Stomach (tissue), 8 donors: ENCODE measurements at regions not wholly inside any gene's neighbourhood (a gene's known extent, or its start where the extent isn't known, plus 50 kb on each side); places are given as distances from the start of the nearest gene placed in this dataset.

Experiments
- DNase-seq, 2 donors: peaks; one replicate each; pipeline versions ENCODE4 v3.0.0 to v3.0.0-alpha.2; 2013 to 2019
- H3K27ac ChIP-seq, 5 donors: fragments of 200-600 bp in 4 of 5; sonication (generic) in 4 of 5; one replicate each; pipeline ENCODE4 v1.5.1; 2013 to 2019; ENCODE audit warnings: mild to moderate bottlenecking in 1 of 5, moderate library complexity in 1 of 5
- H3K27me3 ChIP-seq, 3 donors: fragments of 200-600 bp; sonication (generic); one replicate each; pipeline ENCODE4 v1.5.1; 2017 to 2019; ENCODE audit warnings: mixed run types in 1 of 3
- H3K36me3 ChIP-seq, 4 donors: fragments of 200-600 bp; sonication (generic); 1 replicate in 3 of 4; 2 replicates in 1 of 4; pipeline ENCODE4 v1.5.1; 2016 to 2019
- H3K4me1 ChIP-seq, 4 donors: fragments of 200-600 bp; sonication (generic); one replicate each; pipeline ENCODE4 v1.5.1; 2016 to 2019
- H3K4me3 ChIP-seq, 4 donors: fragments of 200-600 bp; sonication (generic) in 3 of 4; one replicate each; pipeline ENCODE4 v1.5.1; 2016 to 2019; ENCODE audit warnings: mild to moderate bottlenecking in 1 of 4
- H3K9me3 ChIP-seq, 4 donors: fragments of 200-600 bp; sonication (generic); one replicate each; pipeline ENCODE4 v1.5.1; 2016 to 2019
- EP300 ChIP-seq: sonication (generic); formaldehyde crosslinking; IDR thresholded peaks from one replicate; pipeline ENCODE4 v1.6.1; 2017; ENCODE audit warnings: antibody characterized with exemption
- POLR2A ChIP-seq, 4 donors: fragments of 450-650 bp; IDR thresholded peaks; one replicate each; pipeline ENCODE4 v1.6.1; 2016; ENCODE audit warnings: antibody characterized with exemption in 4 of 4, control low read depth in 2 of 4, mild to moderate bottlenecking in 1 of 4, moderate library complexity in 1 of 4
- POLR2AphosphoS5 ChIP-seq, 3 donors: sonication (generic); formaldehyde crosslinking; IDR thresholded peaks; one replicate each; pipeline ENCODE4 v1.6.1; 2016; ENCODE audit warnings: antibody characterized with exemption in 3 of 3
- WGBS, 5 donors: extraction: QIAGEN DNeasy Blood & Tissue Kit in 3 of 5; methylation state at CpG; one replicate each; pipeline versions ENCODE4 v1.1.5 to v1.1.7; 2013 to 2018; 5-methylcytosine and 5-hydroxymethylcytosine counted together
- intact Hi-C: fragments of 100-400 bp; cut with DNase I; formaldehyde crosslinking; loops from one replicate; pipeline ENCODE4 v1.15.1; 2023; ENCODE audit warnings: low total_unique reads
- TF ChIP-seq, protein P1 (sequence below), 7 experiments: fragments of 450-650 bp in 4 of 7; fragments of 200-600 bp in 3 of 7; sonication (generic) in 3 of 7; IDR thresholded peaks; one replicate each; pipeline ENCODE4 v1.5.1; 2016 to 2019; ENCODE audit warnings: antibody characterized with exemption in 7 of 7, control low read depth in 2 of 7, mild to moderate bottlenecking in 1 of 7
- donor health status: healthy with polysubstance abuse.
- donor health status: Bipolar disorder and iron deficiency.
- donor health status: healthy.

DNA sequence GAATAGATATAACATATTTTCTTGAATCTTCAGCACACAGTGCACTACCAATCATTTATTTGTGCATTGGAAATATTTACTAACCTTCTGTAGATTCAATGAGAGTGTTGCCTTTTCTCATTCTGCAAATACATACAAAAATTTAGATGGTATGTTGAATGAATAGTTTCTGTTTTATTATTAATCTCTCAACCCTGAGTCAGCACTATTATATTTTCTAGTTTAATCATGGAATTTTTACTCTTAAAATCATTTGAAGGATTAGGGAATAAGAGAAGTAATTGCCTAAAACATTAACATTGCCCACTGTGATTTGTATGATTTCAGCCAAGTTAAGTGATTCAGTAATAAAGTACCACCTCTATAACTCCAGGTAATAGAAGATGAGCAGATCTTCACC lies 370.2 kb upstream of the CDH7 start:
- no peaks in the 10 kb centered on the region for H3K36me3 ChIP-seq
- DNase-seq = no peak
- H3K9me3 ChIP-seq = peaks cover 0 to 13% (median 11%) of the 10 kb centered on the region in 4 donors
- H3K4me1 ChIP-seq = no peaks in the 10 kb centered on the region
- no peak overlapping the region for H3K27ac ChIP-seq
- no peak overlapping the region for H3K4me3 ChIP-seq
- TF ChIP-seq POLR2AphosphoS5 (IDR thresholded peaks at IDR 0.05) = no peak
- no peak for TF ChIP-seq EP300
- intact Hi-C loops = no loop called here
- no peaks in the 10 kb centered on the region for H3K27me3 ChIP-seq

DNA sequence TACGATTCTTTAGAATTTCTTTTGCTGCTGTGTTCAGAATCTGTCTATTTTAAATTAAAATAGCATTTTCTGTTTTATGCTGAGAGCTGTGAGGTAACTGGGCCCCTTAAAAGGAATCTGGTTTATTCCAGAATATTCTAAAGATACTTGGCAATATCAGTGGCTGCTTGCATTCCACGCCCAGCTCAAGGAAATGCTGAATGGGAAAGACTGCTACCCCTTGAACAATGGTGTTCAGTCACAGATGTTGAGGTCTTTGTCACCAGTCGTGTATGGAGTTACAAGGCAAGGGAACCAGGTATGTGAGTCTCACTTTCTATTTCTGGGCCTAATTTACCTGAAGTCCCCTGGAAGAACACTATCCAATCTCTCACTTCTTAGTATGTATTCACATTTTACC lies 377.9 kb upstream of the CDH7 start:
- Histone ChIP-seq H3K9me3 (no peaks in the 10 kb centered on the region), H3K27ac (no peak overlapping the region), H3K36me3 (no peaks in the 10 kb centered on the region), H3K27me3 (no peaks in the 10 kb centered on the region), H3K4me3 (no peak overlapping the region), H3K4me1 (no peaks in the 10 kb centered on the region)
- no peak for DNase-seq
- TF ChIP-seq EP300 = no peak
- TF ChIP-seq POLR2AphosphoS5 (IDR thresholded peaks at IDR 0.05) = no peak
- no peak for TF ChIP-seq POLR2A (IDR thresholded peaks at IDR 0.05)
- TF ChIP-seq, protein P1, sequence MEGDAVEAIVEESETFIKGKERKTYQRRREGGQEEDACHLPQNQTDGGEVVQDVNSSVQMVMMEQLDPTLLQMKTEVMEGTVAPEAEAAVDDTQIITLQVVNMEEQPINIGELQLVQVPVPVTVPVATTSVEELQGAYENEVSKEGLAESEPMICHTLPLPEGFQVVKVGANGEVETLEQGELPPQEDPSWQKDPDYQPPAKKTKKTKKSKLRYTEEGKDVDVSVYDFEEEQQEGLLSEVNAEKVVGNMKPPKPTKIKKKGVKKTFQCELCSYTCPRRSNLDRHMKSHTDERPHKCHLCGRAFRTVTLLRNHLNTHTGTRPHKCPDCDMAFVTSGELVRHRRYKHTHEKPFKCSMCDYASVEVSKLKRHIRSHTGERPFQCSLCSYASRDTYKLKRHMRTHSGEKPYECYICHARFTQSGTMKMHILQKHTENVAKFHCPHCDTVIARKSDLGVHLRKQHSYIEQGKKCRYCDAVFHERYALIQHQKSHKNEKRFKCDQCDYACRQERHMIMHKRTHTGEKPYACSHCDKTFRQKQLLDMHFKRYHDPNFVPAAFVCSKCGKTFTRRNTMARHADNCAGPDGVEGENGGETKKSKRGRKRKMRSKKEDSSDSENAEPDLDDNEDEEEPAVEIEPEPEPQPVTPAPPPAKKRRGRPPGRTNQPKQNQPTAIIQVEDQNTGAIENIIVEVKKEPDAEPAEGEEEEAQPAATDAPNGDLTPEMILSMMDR (IDR thresholded peaks at IDR 0.05) = no peak
- intact Hi-C loops = no loop called here
- WGBS, 5 donors = 63 to 74% (median 68%) methylated on average over 3 of the region's 3 CpGs

DNA sequence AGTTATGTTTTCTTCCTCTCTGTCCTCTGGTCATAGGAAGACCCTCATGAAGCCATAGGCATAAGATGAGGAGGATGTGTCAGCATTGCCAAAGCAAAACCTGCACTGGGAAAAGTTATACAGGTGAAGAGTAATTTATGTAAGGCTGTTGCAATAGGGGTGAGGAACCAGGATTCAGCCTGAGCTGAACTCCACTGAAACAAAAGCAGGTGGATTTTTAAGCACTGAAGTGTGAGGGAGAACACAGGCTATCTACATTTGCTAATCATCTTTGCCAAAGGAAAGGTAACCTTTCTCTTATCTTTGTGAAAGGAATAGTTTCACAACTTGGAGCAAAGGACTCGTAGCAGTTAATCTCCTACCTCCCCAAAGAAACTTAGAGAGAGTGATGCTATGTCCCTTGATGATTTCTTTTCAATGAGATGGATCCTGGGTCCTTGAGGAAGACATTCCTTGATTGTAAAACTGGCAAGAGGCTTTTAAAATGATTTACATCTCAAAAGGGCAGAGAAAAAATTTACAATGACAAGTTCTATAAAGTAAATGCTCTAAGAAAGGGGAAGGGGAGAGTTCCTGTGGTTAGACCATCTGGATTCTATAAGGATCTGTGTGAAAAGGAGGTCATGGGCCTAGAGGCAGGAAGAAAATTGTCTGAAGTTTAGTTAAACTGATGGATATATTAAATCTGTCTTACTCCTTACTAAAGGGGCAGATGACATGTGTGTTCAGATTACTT lies 385.4 kb upstream of the CDH7 start:
- TF ChIP-seq POLR2AphosphoS5 (IDR thresholded peaks at IDR 0.05) (no peak), EP300 (no peak), POLR2A (IDR thresholded peaks at IDR 0.05) (no peak)
- TF ChIP-seq, protein P1 (IDR thresholded peaks at IDR 0.05) = no peak
- Histone ChIP-seq H3K4me3 (no peak overlapping the region), H3K9me3 (no peaks in the 10 kb centered on the region), H3K27me3 (no peaks in the 10 kb centered on the region), H3K27ac (no peak overlapping the region), H3K36me3 (no peaks in the 10 kb centered on the region), H3K4me1 (no peaks in the 10 kb centered on the region)
- WGBS, 5 donors = 0 to 55% (median 6%) methylated on average over 1 of the region's 1 CpG
- DNase-seq = no peak
- intact Hi-C loops = no loop called here

GRCh38 chr18:65363911-65364632 lies 386.7 kb upstream of the CDH7 start:
- intact Hi-C loops = no loop called here
- Histone ChIP-seq H3K27ac (no peak overlapping the region), H3K27me3 (no peaks in the 10 kb centered on the region), H3K9me3 (no peaks in the 10 kb centered on the region), H3K36me3 (no peaks in the 10 kb centered on the region), H3K4me1 (no peaks in the 10 kb centered on the region), H3K4me3 (no peak overlapping the region)
- 56 to 82% (median 72%) methylated on average over 4 of the region's 4 CpGs for WGBS, 5 donors
- TF ChIP-seq EP300 (no peak), POLR2A (IDR thresholded peaks at IDR 0.05) (no peak), POLR2AphosphoS5 (IDR thresholded peaks at IDR 0.05) (no peak)
- TF ChIP-seq, protein P1 (IDR thresholded peaks at IDR 0.05) = no peak
- no peak for DNase-seq

- Histone ChIP-seq H3K27me3 (no peaks in the 10 kb centered on the region), H3K27ac (no peak overlapping the region), H3K9me3 (no peaks in the 10 kb centered on the region), H3K36me3 (no peaks in the 10 kb centered on the region), H3K4me1 (no peaks in the 10 kb centered on the region), H3K4me3 (no peak overlapping the region)
- DNase-seq = no peak
- 68 to 96% (median 91%) methylated on average over 3 of the region's 3 CpGs for WGBS, 5 donors
- TF ChIP-seq EP300 = no peak
- intact Hi-C loops = no loop called here
These were observed 387.8 kb upstream of the CDH7 start for GRCh38 chr18:65363011-65363410.
